ENCODE measurements at regions not wholly inside any gene's neighbourhood (a gene's known extent, or its start where the extent isn't known, plus 50 kb on each side); places are given as distances from the start of the nearest gene placed in this dataset.

GRCh38 chr5:57568136-57568535, 85.5 kb upstream of the ACTBL2 start:
- no peak for TF ChIP-seq CTCF (IDR thresholded peaks at IDR 0.05)
- no peak for TF ChIP-seq POLR2A (IDR thresholded peaks at IDR 0.05)

Measured in stomach (tissue), 4 donors.